ENCODE measurements at regions not wholly inside any gene's neighbourhood (a gene's known extent, or its start where the extent isn't known, plus 50 kb on each side); places are given as distances from the start of the nearest gene placed in this dataset.

GRCh38 chr1:182278144-182279054 lies 113.2 kb downstream of the GLUL start:
- H3K9me3 ChIP-seq (ENCODE audit: control insufficient read depth, insufficient read depth, low read depth, low read length), result no peaks in the 10 kb centered on the region
- no peak overlapping the region for H3K27ac ChIP-seq (ENCODE audit: extremely low read depth, low read depth, low read length)
- no peaks in the 10 kb centered on the region for H3K36me3 ChIP-seq (ENCODE audit: control insufficient read depth in 2 of 2, insufficient read depth in 1 of 2, low read length in 2 of 2)
- H3K4me3 ChIP-seq (ENCODE audit: low read depth, low read length), result no peak overlapping the region
- TF ChIP-seq ZNF324 (tag by site-specific recombination; IDR thresholded peaks at IDR 0.05), result no peak
- TF ChIP-seq ZFP37 (tag by site-specific recombination; IDR thresholded peaks at IDR 0.05), result no peak
- no peak for TF ChIP-seq INSM2 (tag by site-specific recombination; IDR thresholded peaks at IDR 0.05)
- no peak for TF ChIP-seq ZNF184 (tag by site-specific recombination; IDR thresholded peaks at IDR 0.05)
- no peak for TF ChIP-seq ZNF239 (tag by site-specific recombination; IDR thresholded peaks at IDR 0.05)
- TF ChIP-seq PRDM1 (tag by site-specific recombination; IDR thresholded peaks at IDR 0.05), result no peak
- TF ChIP-seq ZNF221 (tag by site-specific recombination; IDR thresholded peaks at IDR 0.05; ENCODE audit: borderline replicate concordance), result no peak
- no peak for TF ChIP-seq ZNF600 (tag by site-specific recombination; IDR thresholded peaks at IDR 0.05)
- no peak for TF ChIP-seq KLF1 (tag by site-specific recombination; IDR thresholded peaks at IDR 0.05)
- no peak for TF ChIP-seq ZBTB1 (tag by site-specific recombination; IDR thresholded peaks at IDR 0.05)
- no peak for TF ChIP-seq SALL2 (tag by site-specific recombination; IDR thresholded peaks at IDR 0.05; ENCODE audit: borderline replicate concordance)
- TF ChIP-seq ZNF785 (tag by site-specific recombination; IDR thresholded peaks at IDR 0.05), result no peak
- no peak for TF ChIP-seq ZNF629 (tag by site-specific recombination; IDR thresholded peaks at IDR 0.05)
- no peak for TF ChIP-seq PATZ1 (tag by site-specific recombination; IDR thresholded peaks at IDR 0.05)
- no peak for TF ChIP-seq CTCF (tag by site-specific recombination; IDR thresholded peaks at IDR 0.05)
- POLR2A ChIA-PET, result no interaction called here
- CTCF ChIA-PET, result interaction anchor here (1.2 kb wide), 1 partner anchor 11 kb away, joined by 4 read pairs; no protein-coding TSS in a partner anchor
- H3K4me1 ChIP-seq (ENCODE audit: control insufficient read depth, insufficient read depth, low read length), result no peaks in the 10 kb centered on the region

- POLR2A ChIA-PET, result interaction anchor here (0.5 kb wide), 1 partner anchor 61 kb away, joined by 4 read pairs; no protein-coding TSS in a partner anchor
- H3K4me1 ChIP-seq (ENCODE audit: control insufficient read depth, insufficient read depth, low read length), result no peaks in the 10 kb centered on the region
- TF ChIP-seq ZNF138 (tag by site-specific recombination; IDR thresholded peaks at IDR 0.05; ENCODE audit: borderline replicate concordance), result no peak
- no peak for TF ChIP-seq ZFP69B (tag by site-specific recombination; IDR thresholded peaks at IDR 0.05)
- TF ChIP-seq RBAK (tag by site-specific recombination; IDR thresholded peaks at IDR 0.05), result no peak
- no peak for TF ChIP-seq GLIS2 (tag by site-specific recombination; IDR thresholded peaks at IDR 0.05)
- TF ChIP-seq EGR2 (tag by site-specific recombination; IDR thresholded peaks at IDR 0.05; ENCODE audit: low read depth), result no peak
- TF ChIP-seq ZSCAN4 (tag by site-specific recombination; IDR thresholded peaks at IDR 0.05), result no peak
- no peak for TF ChIP-seq ZNF560 (tag by site-specific recombination; IDR thresholded peaks at IDR 0.05; ENCODE audit: borderline replicate concordance)
- TF ChIP-seq REST (tag by site-specific recombination; IDR thresholded peaks at IDR 0.05), result no peak
- TF ChIP-seq ZNF404 (tag by site-specific recombination; IDR thresholded peaks at IDR 0.05), result no peak
- H3K4me3 ChIP-seq (ENCODE audit: low read depth, low read length), result no peak overlapping the region
- no peaks in the 10 kb centered on the region for H3K36me3 ChIP-seq (ENCODE audit: control insufficient read depth in 2 of 2, insufficient read depth in 1 of 2, low read length in 2 of 2)
- no peak overlapping the region for H3K27ac ChIP-seq (ENCODE audit: extremely low read depth, low read depth, low read length)
- CTCF ChIA-PET, result interaction anchor here (0.5 kb wide), 1 partner anchor 243 kb away, joined by 3 read pairs; no protein-coding TSS in a partner anchor
- no peaks in the 10 kb centered on the region for H3K9me3 ChIP-seq (ENCODE audit: control insufficient read depth, insufficient read depth, low read depth, low read length)
Measured at GRCh38 chr1:182275271-182275670, 116.3 kb downstream of the GLUL start.

All from HEK293 (cell line).